HG02973 (cell line): ENCODE measurements at regions not wholly inside any gene's neighbourhood (a gene's known extent, or its start where the extent isn't known, plus 50 kb on each side); places are given as distances from the start of the nearest gene placed in this dataset.

Experiments used
- ATAC-seq: cut with Tn5 transposase; IDR thresholded peaks from one replicate; pipeline ENCODE4 v1.9.1; 2021; ENCODE audit warnings: moderate library complexity; ENCODE audit not compliant: unreplicated experiment

DNA sequence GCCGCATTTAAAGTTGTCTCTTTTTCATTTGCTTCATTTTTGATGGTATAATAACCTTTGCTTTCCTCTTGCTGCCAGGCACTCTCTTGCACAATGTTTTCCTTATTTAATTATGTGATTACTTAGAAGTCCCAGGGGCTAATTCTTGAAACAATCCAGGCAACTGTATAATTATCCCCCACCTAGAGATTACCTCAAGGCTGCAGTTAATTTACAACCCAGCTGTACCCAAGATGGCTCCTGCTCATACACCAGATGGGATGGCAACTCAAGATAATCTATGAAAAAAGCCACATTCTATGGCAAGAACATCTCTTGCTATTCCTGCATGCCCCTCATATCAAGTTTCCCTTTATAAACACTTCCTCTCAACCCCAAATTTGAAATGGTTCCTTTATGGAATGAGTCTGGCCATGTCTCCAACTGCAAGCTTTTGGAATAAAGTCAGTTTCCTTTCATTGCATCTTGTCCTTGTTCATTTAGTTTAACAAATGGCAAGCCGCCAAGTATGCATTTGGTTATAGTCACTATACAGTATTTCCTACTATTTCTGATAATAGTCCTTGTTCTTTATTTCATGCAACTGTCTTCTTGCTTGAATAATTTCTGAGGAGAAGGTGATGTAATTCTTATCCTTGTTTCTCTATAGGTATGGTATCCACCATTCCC lies 1042.6 kb downstream of the PLA2G4A start:
- no peak for ATAC-seq

- no peak for ATAC-seq
Observed at GRCh38 chr1:187872550-187872949, 1043.8 kb downstream of the PLA2G4A start.

GRCh38 chr1:187873126-187873525 lies 1044.4 kb downstream of the PLA2G4A start:
- ATAC-seq = no peak

DNA sequence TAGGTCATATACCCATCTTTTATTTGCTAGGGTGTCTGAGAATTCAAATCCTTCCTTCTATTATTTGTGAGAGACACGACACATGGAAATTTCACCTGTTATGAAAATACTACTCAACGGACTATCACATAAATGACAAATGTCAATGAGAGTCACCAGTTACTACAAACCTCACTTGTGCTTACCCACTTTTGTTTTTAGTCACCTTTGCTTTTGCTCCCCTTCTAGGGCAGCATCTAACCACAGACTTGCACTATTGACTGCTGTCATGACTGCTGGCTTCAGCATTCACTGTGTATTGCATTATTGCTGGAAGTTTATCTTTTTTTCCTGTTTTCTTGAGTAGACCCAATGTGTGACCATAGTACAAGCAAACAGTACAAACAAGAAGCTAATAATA lies 1048.0 kb downstream of the PLA2G4A start:
- no peak for ATAC-seq

DNA sequence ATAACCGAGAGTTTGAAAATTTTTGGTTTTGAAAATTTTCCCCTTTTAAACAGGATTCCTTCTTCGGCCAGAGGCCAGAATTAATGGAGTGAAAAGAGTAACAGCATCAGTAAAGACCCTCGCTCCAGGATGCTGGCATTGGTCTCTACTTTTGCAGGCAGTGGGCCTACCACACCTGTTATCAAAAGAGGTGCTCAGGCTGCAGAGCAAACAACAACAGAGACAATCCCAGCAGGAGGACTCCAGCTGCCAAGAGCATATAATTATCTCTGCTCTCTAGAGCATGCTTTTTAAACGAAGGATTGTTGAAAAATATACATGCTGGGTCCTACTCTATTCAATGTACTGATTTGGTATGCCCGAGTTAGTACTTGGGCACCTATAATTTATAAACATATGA lies 1048.5 kb downstream of the PLA2G4A start:
- no peak for ATAC-seq

DNA sequence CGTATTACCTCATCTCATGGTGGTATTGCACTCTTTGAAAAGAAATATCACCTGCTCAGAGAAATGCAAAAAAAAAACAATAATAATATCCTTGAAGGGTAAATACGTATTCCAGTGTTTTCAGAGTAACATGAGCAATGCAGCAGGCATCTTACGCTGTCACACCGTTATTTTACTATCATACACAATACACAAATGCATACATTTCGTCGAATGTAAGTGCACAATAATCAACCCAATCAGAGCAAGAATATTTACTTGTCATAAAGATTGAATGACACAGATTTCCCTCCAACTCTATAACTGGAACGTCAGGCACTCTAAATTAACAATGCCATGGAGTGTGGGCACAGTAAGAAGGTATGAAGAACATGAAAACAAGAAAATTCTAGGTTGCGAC lies 1050.1 kb downstream of the PLA2G4A start:
- ATAC-seq = no peak

DNA sequence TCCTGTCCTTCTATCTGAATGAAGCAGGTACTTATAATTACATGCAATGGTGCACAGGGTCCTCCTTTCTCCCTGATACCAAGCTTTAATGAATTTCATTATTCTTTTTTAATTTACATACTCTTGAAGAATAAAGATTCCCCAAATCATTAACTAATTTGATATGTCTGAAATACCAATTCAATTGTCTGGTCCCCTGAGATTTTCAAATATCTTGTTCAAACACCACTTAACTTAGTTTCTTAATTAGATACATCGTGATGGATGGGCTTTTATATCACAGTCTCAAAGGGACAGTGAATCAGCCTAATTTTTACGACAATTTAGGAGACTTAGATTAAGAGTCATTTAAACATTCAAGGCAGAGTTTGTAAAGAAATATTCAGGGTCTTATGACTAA lies 1054.6 kb downstream of the PLA2G4A start:
- no peak for ATAC-seq

DNA sequence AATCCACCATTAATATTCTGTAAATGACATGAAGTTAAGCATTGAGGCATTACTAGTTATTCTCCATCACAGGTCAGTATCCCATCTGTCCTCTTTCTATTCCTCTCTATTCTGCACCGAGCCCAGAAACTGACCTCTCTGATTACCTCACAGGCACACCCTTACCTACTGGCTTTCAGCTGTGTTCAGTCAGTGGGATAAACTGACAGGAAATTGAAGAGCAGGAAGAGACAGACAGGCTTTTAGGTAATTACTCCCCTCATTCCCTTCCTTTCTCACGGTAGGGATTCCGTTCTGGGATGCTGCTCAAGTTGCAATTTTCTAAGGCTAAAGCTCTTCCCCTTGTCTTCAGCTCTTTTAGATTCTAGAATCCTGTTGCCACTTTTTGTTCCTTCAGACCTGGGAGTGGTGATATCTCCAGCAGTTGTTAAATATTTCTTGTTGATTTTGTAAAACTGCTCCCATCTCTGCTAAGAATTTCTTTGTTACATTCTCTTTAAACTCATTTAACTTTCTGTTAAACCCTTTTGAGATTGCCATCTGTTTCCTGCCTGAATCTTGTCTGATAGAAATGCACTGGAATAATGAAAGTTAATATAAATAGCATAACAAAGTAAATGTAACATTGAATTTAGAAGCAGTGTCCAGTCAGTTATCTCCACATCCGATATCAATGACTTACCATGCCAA lies 1063.4 kb downstream of the PLA2G4A start:
- no peak for ATAC-seq

DNA sequence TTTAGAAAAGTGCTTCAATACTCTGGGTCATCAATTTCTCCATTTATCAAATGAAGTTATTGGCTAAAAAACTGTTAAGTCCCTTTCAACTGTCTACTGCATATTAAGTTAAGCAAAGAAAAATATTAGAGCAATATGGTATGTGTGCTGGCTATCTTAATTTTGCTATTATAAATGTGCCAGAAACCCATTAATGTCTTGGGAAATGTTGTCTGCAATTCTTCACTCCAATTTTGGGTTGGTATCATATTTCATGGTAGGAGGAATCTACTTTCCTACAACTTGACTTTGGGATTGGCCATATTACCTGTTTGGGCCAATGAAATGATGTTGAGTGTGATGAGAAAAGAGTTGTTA lies 1063.9 kb downstream of the PLA2G4A start:
- no peak for ATAC-seq

- no peak for ATAC-seq
Observed at GRCh38 chr1:187893471-187893870, 1064.7 kb downstream of the PLA2G4A start.

- ATAC-seq = no peak
Observed at GRCh38 chr1:187894349-187894748, 1065.6 kb downstream of the PLA2G4A start.

DNA sequence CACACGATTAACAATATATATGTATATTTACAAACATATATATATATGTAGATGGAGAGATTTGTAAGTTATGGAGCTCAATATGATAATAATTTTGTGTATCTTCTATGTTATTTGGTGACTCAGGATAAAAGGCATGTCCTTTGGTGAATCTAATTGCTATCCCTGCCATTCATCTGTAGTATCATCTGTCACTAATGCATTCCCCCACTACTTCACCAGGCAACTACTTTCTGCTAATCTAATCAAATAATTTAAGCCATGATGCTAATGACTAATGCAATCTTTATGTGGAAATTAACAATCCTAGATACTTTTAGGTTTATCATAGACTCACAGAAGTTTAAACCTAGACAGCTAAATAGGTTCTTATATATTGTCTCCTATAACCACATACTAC lies 1074.5 kb downstream of the PLA2G4A start:
- no peak for ATAC-seq

- ATAC-seq = no peak
Observed at GRCh38 chr1:187909382-187909781, 1080.6 kb downstream of the PLA2G4A start.

- no peak for ATAC-seq
Observed at GRCh38 chr1:187911820-187912219, 1083.1 kb downstream of the PLA2G4A start.

DNA sequence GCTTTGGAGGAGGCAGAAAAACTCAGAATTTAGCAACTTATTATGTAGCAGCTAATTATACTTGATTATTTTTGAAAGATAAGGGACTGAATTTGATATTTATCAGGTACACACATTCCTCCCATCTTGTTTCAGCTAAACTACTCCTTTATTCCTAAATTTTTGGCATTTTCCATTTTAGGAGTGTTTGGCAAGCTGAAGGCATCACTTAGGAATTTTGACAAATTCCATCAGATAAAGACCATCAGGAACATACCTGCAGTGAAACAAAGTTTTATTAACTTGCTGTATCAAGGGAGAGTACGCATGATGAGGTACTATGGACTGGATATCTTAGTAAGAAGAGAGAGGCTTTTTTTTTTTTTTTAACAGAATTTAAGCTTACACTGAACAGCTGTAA lies 1092.2 kb downstream of the PLA2G4A start:
- ATAC-seq = no peak

GRCh38 chr1:187921426-187921825 lies 1092.7 kb downstream of the PLA2G4A start:
- ATAC-seq = no peak

DNA sequence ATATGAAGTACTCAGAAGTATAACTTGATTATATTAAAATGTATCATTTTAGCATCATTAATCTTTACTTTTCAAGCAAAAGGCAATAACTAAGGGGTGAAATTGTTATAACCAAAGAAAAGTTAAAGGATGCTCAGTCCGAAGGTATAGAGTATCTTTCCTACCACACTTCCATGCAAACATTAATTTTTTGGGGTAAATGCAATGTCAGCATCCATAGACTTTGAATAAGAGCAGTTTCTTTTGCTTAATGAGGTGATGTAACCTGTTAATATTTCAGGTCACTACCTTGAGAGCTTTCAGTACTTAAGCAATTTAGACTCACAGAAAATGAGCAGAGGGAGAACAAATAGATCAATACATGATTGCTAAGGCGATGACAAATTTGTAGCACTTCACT lies 1093.5 kb downstream of the PLA2G4A start:
- no peak for ATAC-seq

GRCh38 chr1:187924252-187924651 lies 1095.5 kb downstream of the PLA2G4A start:
- no peak for ATAC-seq

DNA sequence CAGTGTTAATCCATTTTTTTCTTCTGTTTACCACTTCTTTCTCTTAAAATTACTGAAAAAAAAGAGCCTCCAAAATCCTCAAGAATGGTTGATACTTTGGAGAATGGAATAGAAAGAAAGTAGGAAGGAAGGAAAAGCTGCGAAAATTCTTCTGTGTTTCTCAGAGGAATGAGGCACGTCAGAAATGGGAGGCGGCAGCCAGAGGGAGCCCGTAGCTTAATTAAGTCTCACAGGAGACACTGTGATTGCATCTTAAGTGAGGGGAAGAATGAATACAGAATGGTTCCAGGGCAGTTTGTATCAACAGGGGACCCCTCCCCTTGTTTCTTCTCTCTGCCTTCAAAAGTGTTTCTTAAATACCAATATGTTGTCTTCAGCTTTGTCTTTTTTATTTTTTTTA lies 1099.5 kb downstream of the PLA2G4A start:
- ATAC-seq = no peak

DNA sequence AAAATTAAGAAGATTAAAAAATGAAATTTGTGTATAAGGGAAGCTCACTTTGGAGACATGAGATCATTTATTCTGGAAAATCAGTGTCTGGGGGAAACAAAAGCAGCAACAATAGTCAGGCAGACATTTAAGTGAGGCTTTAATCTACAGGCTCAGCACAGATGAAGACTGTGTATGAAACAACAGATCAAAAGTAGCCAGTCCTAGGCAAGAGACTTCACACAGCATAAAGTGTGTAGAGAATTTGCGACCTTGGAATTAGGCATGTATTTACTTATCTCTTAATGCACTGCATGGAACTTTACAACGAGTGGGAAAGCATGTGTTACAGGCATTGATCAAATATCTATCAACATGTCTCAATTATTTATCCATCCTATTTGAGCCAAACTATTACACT lies 1099.9 kb downstream of the PLA2G4A start:
- no peak for ATAC-seq

- no peak for ATAC-seq
Observed at GRCh38 chr1:187931776-187932175, 1103.0 kb downstream of the PLA2G4A start.

DNA sequence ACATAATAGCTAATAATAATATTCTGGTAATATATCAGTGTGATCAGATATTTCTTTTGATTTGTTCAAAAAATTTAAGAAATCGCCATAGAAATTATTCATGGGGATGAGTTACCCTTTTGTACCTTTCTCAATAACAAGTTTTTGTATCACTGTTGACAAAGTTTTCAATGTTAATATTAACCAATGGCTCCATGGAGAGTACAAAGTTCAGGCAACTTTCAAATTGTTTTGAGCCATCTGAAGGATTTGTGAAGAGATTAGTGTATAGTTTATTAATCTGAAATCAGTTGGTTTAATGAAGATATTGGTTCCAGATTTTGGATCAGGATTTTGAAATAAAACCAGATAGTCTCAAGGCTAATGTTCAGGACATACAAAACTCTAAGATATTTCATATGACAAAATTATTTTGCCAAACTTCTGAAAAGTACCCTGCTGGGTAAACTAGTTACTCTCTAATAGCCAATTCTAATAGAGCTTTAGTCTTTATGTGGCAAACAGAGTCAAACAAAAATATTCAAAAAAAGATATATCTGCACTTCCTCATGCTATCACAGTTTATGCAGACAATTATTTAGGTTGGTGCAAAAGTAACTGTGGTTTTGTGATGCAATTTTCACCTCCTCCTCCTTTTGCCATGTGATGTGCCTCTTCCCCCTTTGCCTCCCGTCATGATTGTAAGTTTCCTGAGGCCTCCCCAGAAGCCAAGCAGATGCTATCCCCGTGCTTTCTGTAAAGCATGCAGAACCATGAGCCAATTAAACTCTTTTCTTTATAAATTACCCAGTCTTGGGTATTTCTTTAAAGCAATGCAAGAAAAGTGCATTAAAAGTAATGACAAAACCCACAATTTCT lies 1105.0 kb downstream of the PLA2G4A start:
- no peak for ATAC-seq
